Fibroblast of lung (primary cell): ENCODE measurements at regions not wholly inside any gene's neighbourhood (a gene's known extent, or its start where the extent isn't known, plus 50 kb on each side); places are given as distances from the start of the nearest gene placed in this dataset.

Experiments used
- DNase-seq, 2 donors: peaks; one replicate each; pipeline versions ENCODE4 v3.0.0 to v3.0.0-alpha.2; 2010; ENCODE audit warnings: low read depth in 2 of 2
- H2AFZ ChIP-seq: 2 replicates; pipeline ENCODE4 v1.5.1; 2012; ENCODE audit warnings: low read length, control low read depth, inconsistent platforms
- H3K27ac ChIP-seq: 2 replicates; pipeline ENCODE4 v1.5.1; 2011; ENCODE audit warnings: low read length, control low read depth; ENCODE audit not compliant: insufficient read depth
- H3K27me3 ChIP-seq: 2 replicates; pipeline ENCODE4 v1.5.1; 2011; ENCODE audit warnings: mild to moderate bottlenecking, low read length; ENCODE audit not compliant: control insufficient read depth, insufficient read depth
- H3K36me3 ChIP-seq: 2 replicates; pipeline ENCODE4 v1.5.1; 2011; ENCODE audit warnings: low read length; ENCODE audit not compliant: control insufficient read depth, insufficient read depth
- H3K4me1 ChIP-seq: 2 replicates; pipeline ENCODE4 v1.5.1; 2011; ENCODE audit warnings: low read length; ENCODE audit not compliant: control insufficient read depth, insufficient read depth; ENCODE audit errors: extremely low read depth
- H3K4me2 ChIP-seq: 2 replicates; pipeline ENCODE4 v1.5.1; 2011; ENCODE audit warnings: low read length, control low read depth; ENCODE audit not compliant: insufficient read depth; ENCODE audit errors: extremely low read depth
- H3K4me3 ChIP-seq, 4 experiments: fragments of 200-600 bp in 1 of 4; sonication (generic) in 1 of 4; replicated peaks in 1 of 4; 2 replicates each; pipeline ENCODE4 v1.5.1; 2011 to 2016; ENCODE audit warnings: low read length in 4 of 4, low read depth in 3 of 4, mild to moderate bottlenecking in 3 of 4, control low read depth in 2 of 4, inconsistent platforms in 1 of 4, mixed read lengths in 1 of 4; ENCODE audit not compliant: insufficient read depth in 1 of 4; ENCODE audit errors: control extremely low read depth in 1 of 4
- H3K79me2 ChIP-seq: 2 replicates; pipeline ENCODE4 v1.5.1; 2012; ENCODE audit warnings: mild to moderate bottlenecking, low read length, inconsistent platforms; ENCODE audit not compliant: control insufficient read depth, insufficient read depth
- H3K9ac ChIP-seq: 2 replicates; pipeline ENCODE4 v1.5.1; 2011; ENCODE audit warnings: mild to moderate bottlenecking, low read length, control low read depth; ENCODE audit not compliant: insufficient read depth
- H3K9me3 ChIP-seq: 2 replicates; pipeline ENCODE4 v1.5.1; 2012; ENCODE audit warnings: low read depth, low read length; ENCODE audit not compliant: control insufficient read depth, insufficient read depth
- H4K20me1 ChIP-seq: 2 replicates; pipeline ENCODE4 v1.5.1; 2011; ENCODE audit warnings: low read length; ENCODE audit not compliant: control insufficient read depth, insufficient read depth; ENCODE audit errors: extremely low read depth
- EZH2 ChIP-seq: IDR thresholded peaks from 2 replicates; pipeline ENCODE4 v1.5.1; 2012; ENCODE audit warnings: low read length, control low read depth, mild to moderate bottlenecking; ENCODE audit errors: missing control alignments
- TF ChIP-seq, protein P1 (sequence below), 2 donors: IDR thresholded peaks in 1 of 2; conservative IDR thresholded peaks in 1 of 2; 1 replicate in 1 of 2; 2 replicates in 1 of 2; pipeline ENCODE4 v1.5.1; 2011 to 2012; ENCODE audit warnings: low read length in 2 of 2, control low read depth in 1 of 2, inconsistent platforms in 1 of 2, low read depth in 1 of 2, mild to moderate bottlenecking in 1 of 2

DNA sequence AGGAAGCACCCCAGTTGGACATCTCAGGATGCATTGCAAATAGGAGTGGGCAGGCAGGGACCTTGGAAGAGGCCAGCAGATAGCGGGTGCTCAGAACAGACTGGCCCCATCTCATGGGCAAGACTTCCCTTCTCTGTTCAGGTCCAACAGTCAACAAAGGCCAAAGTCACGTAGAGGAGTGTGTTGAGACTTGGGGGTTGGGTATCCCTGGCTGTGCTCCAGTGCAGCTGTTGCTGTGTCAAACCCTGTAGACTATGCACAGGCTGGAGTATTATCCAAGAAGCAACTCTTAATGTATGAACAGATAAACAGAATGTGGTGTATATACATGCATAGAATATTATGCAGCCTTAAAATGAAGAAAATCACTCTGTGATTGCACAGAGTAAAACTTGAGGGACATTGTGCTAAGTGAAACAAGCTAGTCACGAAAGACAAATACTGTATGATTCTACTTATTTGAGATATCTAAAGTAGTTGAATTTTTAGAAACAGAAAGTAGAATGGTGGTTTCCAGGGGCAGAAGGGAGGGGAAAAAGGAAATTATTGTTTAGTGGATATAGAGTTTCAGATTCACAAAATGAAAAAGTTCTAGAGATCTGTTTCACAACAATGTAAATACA lies 192.1 kb upstream of the LCORL start:
- Histone ChIP-seq H3K4me2 (no peak overlapping the region), H4K20me1 (no peaks in the 10 kb centered on the region), H3K9me3 (no peaks in the 10 kb centered on the region), H3K79me2 (no peaks in the 10 kb centered on the region), H2AFZ (no peak overlapping the region), H3K27me3 (no peaks in the 10 kb centered on the region), H3K36me3 (no peaks in the 10 kb centered on the region), H3K4me3 (no peak overlapping the region), H3K9ac (no peak overlapping the region), H3K27ac (no peak overlapping the region), H3K4me1 (no peaks in the 10 kb centered on the region)
- DNase-seq: no peak
- no peak for TF ChIP-seq EZH2
- TF ChIP-seq, protein P1, sequence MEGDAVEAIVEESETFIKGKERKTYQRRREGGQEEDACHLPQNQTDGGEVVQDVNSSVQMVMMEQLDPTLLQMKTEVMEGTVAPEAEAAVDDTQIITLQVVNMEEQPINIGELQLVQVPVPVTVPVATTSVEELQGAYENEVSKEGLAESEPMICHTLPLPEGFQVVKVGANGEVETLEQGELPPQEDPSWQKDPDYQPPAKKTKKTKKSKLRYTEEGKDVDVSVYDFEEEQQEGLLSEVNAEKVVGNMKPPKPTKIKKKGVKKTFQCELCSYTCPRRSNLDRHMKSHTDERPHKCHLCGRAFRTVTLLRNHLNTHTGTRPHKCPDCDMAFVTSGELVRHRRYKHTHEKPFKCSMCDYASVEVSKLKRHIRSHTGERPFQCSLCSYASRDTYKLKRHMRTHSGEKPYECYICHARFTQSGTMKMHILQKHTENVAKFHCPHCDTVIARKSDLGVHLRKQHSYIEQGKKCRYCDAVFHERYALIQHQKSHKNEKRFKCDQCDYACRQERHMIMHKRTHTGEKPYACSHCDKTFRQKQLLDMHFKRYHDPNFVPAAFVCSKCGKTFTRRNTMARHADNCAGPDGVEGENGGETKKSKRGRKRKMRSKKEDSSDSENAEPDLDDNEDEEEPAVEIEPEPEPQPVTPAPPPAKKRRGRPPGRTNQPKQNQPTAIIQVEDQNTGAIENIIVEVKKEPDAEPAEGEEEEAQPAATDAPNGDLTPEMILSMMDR (conservative IDR thresholded peaks at IDR 0.05 in 1 of 2, IDR thresholded peaks at IDR 0.05 in 1 of 2; ENCODE audit: low read depth in 1 of 2, low read length in 2 of 2): no peak

DNA sequence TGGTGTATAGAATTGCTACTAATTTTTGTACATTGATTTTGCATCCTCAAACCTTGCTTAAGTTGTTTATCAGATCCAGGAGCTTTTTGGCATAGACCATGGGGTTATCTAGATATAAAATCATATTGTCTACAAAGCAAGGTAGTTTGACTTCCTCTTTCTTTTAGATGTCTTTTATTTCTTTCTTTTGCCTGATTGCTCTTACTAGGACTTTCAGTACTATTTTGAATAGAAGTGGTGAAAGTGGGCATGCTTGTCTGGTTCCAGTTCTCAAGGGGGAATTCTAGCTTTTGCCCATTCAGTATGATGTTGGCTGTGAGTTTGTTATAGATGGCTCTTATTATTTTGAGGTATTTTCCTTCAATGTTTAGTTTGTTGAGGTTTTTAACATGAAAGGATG lies 187.9 kb upstream of the LCORL start:
- Histone ChIP-seq H3K4me3 (no peak overlapping the region), H3K4me2 (no peak overlapping the region), H3K36me3 (no peaks in the 10 kb centered on the region), H3K27me3 (no peaks in the 10 kb centered on the region), H3K9me3 (no peaks in the 10 kb centered on the region), H4K20me1 (no peaks in the 10 kb centered on the region), H3K9ac (no peak overlapping the region), H3K27ac (no peak overlapping the region), H2AFZ (no peak overlapping the region), H3K79me2 (no peaks in the 10 kb centered on the region), H3K4me1 (no peaks in the 10 kb centered on the region)
- no peak for DNase-seq
- TF ChIP-seq EZH2: no peak
- TF ChIP-seq, protein P1 (conservative IDR thresholded peaks at IDR 0.05 in 1 of 2, IDR thresholded peaks at IDR 0.05 in 1 of 2; ENCODE audit: low read depth in 1 of 2, low read length in 2 of 2): no peak

DNA sequence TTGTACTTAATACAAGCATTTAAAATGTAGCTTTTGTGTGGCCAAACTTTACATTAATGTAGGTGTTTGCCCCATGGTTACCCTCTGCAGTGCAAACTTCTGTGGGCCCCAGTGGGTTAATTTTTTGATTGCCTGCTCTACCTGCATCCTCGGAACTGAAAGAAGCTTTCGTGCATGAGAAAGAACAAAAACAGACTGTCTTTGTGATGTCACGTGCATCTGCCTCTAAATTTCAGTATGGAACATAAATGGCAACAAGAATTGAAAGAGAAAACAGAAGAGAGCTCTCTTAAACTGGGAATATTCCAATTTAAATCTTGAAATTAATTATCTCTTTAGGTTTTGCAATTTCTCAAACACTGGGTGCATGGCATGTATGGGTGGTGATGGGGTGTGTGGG lies 182.4 kb upstream of the LCORL start:
- TF ChIP-seq, protein P1 (conservative IDR thresholded peaks at IDR 0.05 in 1 of 2, IDR thresholded peaks at IDR 0.05 in 1 of 2; ENCODE audit: low read depth in 1 of 2, low read length in 2 of 2): no peak
- TF ChIP-seq EZH2: no peak
- no peak for DNase-seq
- Histone ChIP-seq H3K79me2 (no peaks in the 10 kb centered on the region), H3K4me3 (no peak overlapping the region), H4K20me1 (no peaks in the 10 kb centered on the region), H3K36me3 (no peaks in the 10 kb centered on the region), H3K9ac (no peak overlapping the region), H3K4me1 (no peaks in the 10 kb centered on the region), H2AFZ (no peak overlapping the region), H3K27me3 (no peaks in the 10 kb centered on the region), H3K27ac (no peak overlapping the region), H3K4me2 (no peak overlapping the region), H3K9me3 (no peaks in the 10 kb centered on the region)
